HepG2 (cell line): ENCODE measurements at regions not wholly inside any gene's neighbourhood (a gene's known extent, or its start where the extent isn't known, plus 50 kb on each side); places are given as distances from the start of the nearest gene placed in this dataset.

Experiments
- ATAC-seq: fragments of 200-7000 bp; cut with Tn5 transposase; 3 replicates; pipeline ENCODE4 v1.9.1; 2020; ENCODE audit warnings: mild to moderate bottlenecking, moderate library complexity
- BruUV-seq: library from RNA; stranded (reverse); fragments of 400-500 nt; replicated peaks from 2 replicates; lab custom pipeline; 2021; lab: Mats Ljungman, UMichigan
- CTCF ChIA-PET: fragments of 300-600 bp; formaldehyde crosslinking; extraction: SDS; loops from one replicate; lab custom pipeline; 2021; ENCODE audit warnings: low total read pairs, inconsistent platforms, low intra/inter-chr PET ratio; lab: Yijun Ruan, JAX
- POLR2A ChIA-PET: fragments of 350-600 bp; sonication (Branson Sonifier 250); formaldehyde crosslinking; loops from one replicate; lab custom pipeline; 2020; ENCODE audit warnings: antibody characterized with exemption, inconsistent platforms; lab: Yijun Ruan, JAX
- DNase-seq: peaks from one replicate; pipeline ENCODE4 v3.0.0-alpha.2; 2015; ENCODE audit warnings: low spot score
- FAIRE-seq: peaks from 3 replicates; lab custom pipeline; 2011; peaks lifted over from hg19 to GRCh38; lab: Jason Lieb, UNC
- H2AFZ ChIP-seq: one replicate; pipeline ENCODE4 v1.6.1; 2011; ENCODE audit warnings: low read length, inconsistent platforms
- H3K27ac ChIP-seq: fragments of 300-600 bp; 3 replicates; pipeline ENCODE4 v1.8.0; 2011; ENCODE audit warnings: mixed run types, mild to moderate bottlenecking, mixed read lengths, low read length, inconsistent platforms; ENCODE audit not compliant: insufficient read depth; ENCODE audit errors: extremely low read length
- H3K27me3 ChIP-seq, 2 experiments: fragments of 200-600 bp in 1 of 2; 2 replicates in 1 of 2; 3 replicates in 1 of 2; pipeline versions ENCODE4 v1.6.0 to v1.8.0; 2011; ENCODE audit warnings: low read length in 2 of 2, mild to moderate bottlenecking in 2 of 2, moderate library complexity in 2 of 2, inconsistent platforms in 1 of 2; ENCODE audit not compliant: insufficient read depth in 2 of 2, control insufficient read depth in 1 of 2
- H3K36me3 ChIP-seq, 2 experiments: fragments of 200-600 bp in 1 of 2; replicated peaks in 1 of 2; 2 replicates in 1 of 2; 3 replicates in 1 of 2; pipeline versions ENCODE4 v1.5.1 to v1.8.0; 2011; ENCODE audit warnings: low read length in 2 of 2, inconsistent platforms in 1 of 2; ENCODE audit not compliant: insufficient read depth in 2 of 2, control insufficient read depth in 1 of 2
- H3K4me1 ChIP-seq: 2 replicates; pipeline ENCODE4 v1.5.1; 2012; ENCODE audit warnings: low read length, inconsistent platforms; ENCODE audit not compliant: insufficient read depth
- H3K4me2 ChIP-seq: 2 replicates; pipeline ENCODE4 v1.6.0; 2011; ENCODE audit warnings: low read depth, low read length, inconsistent platforms
- H3K4me3 ChIP-seq, 3 experiments: fragments of 200-600 bp in 1 of 3; sonication (generic), shearing (Covaris generic) in 1 of 3; replicated peaks in 1 of 3; 2 replicates each; pipeline ENCODE4 v1.5.1; 2011 to 2016; ENCODE audit warnings: low read length in 3 of 3, inconsistent platforms in 2 of 3, low read depth in 2 of 3, mild to moderate bottlenecking in 2 of 3, control low read depth in 1 of 3, mixed read lengths in 1 of 3; ENCODE audit not compliant: insufficient read depth in 1 of 3
- H3K79me2 ChIP-seq: one replicate; pipeline ENCODE4 v1.6.1; 2011; ENCODE audit warnings: low read length, inconsistent platforms; ENCODE audit not compliant: insufficient read depth
- H3K9ac ChIP-seq: 2 replicates; pipeline ENCODE4 v1.6.0; 2011; ENCODE audit warnings: mild to moderate bottlenecking, low read depth, low read length, inconsistent platforms; ENCODE audit not compliant: insufficient read depth
- H3K9me3 ChIP-seq: 2 replicates; pipeline ENCODE4 v1.5.1; 2012; ENCODE audit warnings: mild to moderate bottlenecking, low read length
- H4K20me1 ChIP-seq: 2 replicates; pipeline ENCODE4 v1.6.0; 2011; ENCODE audit warnings: inconsistent platforms, mild to moderate bottlenecking, low read length, moderate library complexity; ENCODE audit not compliant: insufficient read depth
- HES4 ChIP-seq: sonication (generic); formaldehyde crosslinking; IDR thresholded peaks from 2 replicates; pipeline ENCODE4 v1.9.0; 2021; ENCODE audit warnings: mild to moderate bottlenecking, missing genetic modification reagents, borderline replicate concordance
- KMT2A ChIP-seq: sonication (generic); formaldehyde crosslinking; IDR thresholded peaks from 2 replicates; pipeline ENCODE4 v1.4.0; 2020; ENCODE audit warnings: missing genetic modification reagents
- PHB2 ChIP-seq: fragments of 450-650 bp; IDR thresholded peaks from 2 replicates; pipeline ENCODE4 v1.6.1; 2018; ENCODE audit not compliant: partially characterized antibody
- TCF7 ChIP-seq: sonication (generic); IDR thresholded peaks from 2 replicates; pipeline ENCODE4 v1.6.1; 2016; ENCODE audit warnings: antibody characterized with exemption, low read depth
- THAP8 ChIP-seq: sonication (generic); formaldehyde crosslinking; IDR thresholded peaks from 2 replicates; pipeline ENCODE4 v1.5.1; 2020; ENCODE audit warnings: missing genetic modification reagents, mild to moderate bottlenecking, borderline replicate concordance
- ZBTB20 ChIP-seq: sonication (generic); formaldehyde crosslinking; IDR thresholded peaks from 2 replicates; pipeline ENCODE4 v1.8.1; 2023; ENCODE audit warnings: missing genetic modification reagents, low read depth, mild to moderate bottlenecking, borderline replicate concordance
- ZBTB7A ChIP-seq: sonication (generic); formaldehyde crosslinking; IDR thresholded peaks from 2 replicates; pipeline ENCODE4 v1.8.0; 2022; ENCODE audit warnings: mild to moderate bottlenecking, missing genetic modification reagents
- ZFAT ChIP-seq: sonication (generic); formaldehyde crosslinking; conservative IDR thresholded peaks from 2 replicates; pipeline ENCODE4 v1.8.1; 2023; ENCODE audit warnings: missing genetic modification reagents, inconsistent platforms
- ZFX ChIP-seq: sonication (generic); formaldehyde crosslinking; IDR thresholded peaks from 2 replicates; pipeline ENCODE4 v1.4.0; 2020; ENCODE audit warnings: mild to moderate bottlenecking, low read depth, missing genetic modification reagents, moderate library complexity
- ZNF547 ChIP-seq: sonication (generic); formaldehyde crosslinking; IDR thresholded peaks from 2 replicates; pipeline ENCODE4 v1.5.1; 2020; ENCODE audit warnings: mild to moderate bottlenecking, missing genetic modification reagents
- ZNF703 ChIP-seq: sonication (generic); formaldehyde crosslinking; IDR thresholded peaks from 2 replicates; pipeline ENCODE4 v1.5.1; 2020; ENCODE audit warnings: missing genetic modification reagents, mild to moderate bottlenecking, moderate library complexity, borderline replicate concordance
- WGBS: methylation state at CpG from one replicate; pipeline ENCODE4 v1.1.6; 2017; ENCODE audit warnings: low lambda C conversion rate; 5-methylcytosine and 5-hydroxymethylcytosine counted together
- in situ Hi-C: cut with HindIII; loops from 2 replicates; pipeline ENCODE4 v1.10.0; 2017; ENCODE audit warnings: low pct_unique_long_range_greater_than_20kb; ENCODE audit not compliant: extremely low pct_ligation_motif_present
- intact Hi-C: fragments of 100-400 bp; cut with micrococcal nuclease; formaldehyde crosslinking; loops from one replicate; pipeline ENCODE4 v1.10.0; 2022; ENCODE audit not compliant: unreplicated experiment

GRCh38 chr10:33095867-33096815 is 138.1 kb upstream of the ITGB1 start:
- CTCF ChIA-PET: no interaction called here
- DNase-seq (no peak), FAIRE-seq (no peak), ATAC-seq (no peak)
- H3K4me2 ChIP-seq: no peak overlapping the region
- no peak overlapping the region for H3K27ac ChIP-seq
- no peak overlapping the region for H3K4me3 ChIP-seq
- no TSS peak for BruUV-seq
- no peak overlapping the region for H2AFZ ChIP-seq
- H4K20me1 ChIP-seq: no peaks in the 10 kb centered on the region
- no peak overlapping the region for H3K9ac ChIP-seq
- in situ Hi-C loops (no loop called here), intact Hi-C loops (no loop called here)
- H3K79me2 ChIP-seq: no peaks in the 10 kb centered on the region
- no peaks in the 10 kb centered on the region for H3K4me1 ChIP-seq
- 43% methylated on average over 5 of the region's 5 CpGs for WGBS
- H3K9me3 ChIP-seq: no peaks in the 10 kb centered on the region; the same call in 1 of the 2 replicates
- no peaks in the 10 kb centered on the region; a peak in 1 of 5 replicates for H3K27me3 ChIP-seq
- TF ChIP-seq HES4 (CRISPR knock-in tag): no peak
- no peak for TF ChIP-seq ZFX (CRISPR knock-in tag)
- no peak for TF ChIP-seq PHB2
- no peak for TF ChIP-seq ZBTB20 (CRISPR knock-in tag)
- TF ChIP-seq TCF7: no peak
- TF ChIP-seq ZNF547 (CRISPR knock-in tag): no peak
- no peak for TF ChIP-seq ZBTB7A (CRISPR knock-in tag)
- no peak for TF ChIP-seq KMT2A
- TF ChIP-seq ZNF703 (CRISPR knock-in tag): no peak
- TF ChIP-seq ZFAT (CRISPR knock-in tag): no peak
- TF ChIP-seq THAP8 (CRISPR knock-in tag): no peak
- POLR2A ChIA-PET: no interaction called here
- H3K36me3 ChIP-seq: no peaks in the 10 kb centered on the region
